ENCODE measurements at regions not wholly inside any gene's neighbourhood (a gene's known extent, or its start where the extent isn't known, plus 50 kb on each side); places are given as distances from the start of the nearest gene placed in this dataset.

GRCh38 chr21:27372381-27372780 is 405.5 kb upstream of the ADAMTS5 start:
- ChIA-PET POLR2A (no interaction called here), CTCF (no interaction called here)
- no TSS peak for BruUV-seq (replicated peaks)

GRCh38 chr21:27371975-27372331 is 405.1 kb upstream of the ADAMTS5 start:
- H3K36me3 Mint-ChIP-seq (ENCODE audit: insufficient read depth, unreplicated experiment) = no peaks in the 10 kb centered on the region
- H3K27ac Mint-ChIP-seq (ENCODE audit: low read depth, unreplicated experiment) = no peak overlapping the region
- no peak for TF ChIP-seq CTCF (IDR thresholded peaks at IDR 0.05; ENCODE audit: unreplicated experiment)
- no peaks in the 10 kb centered on the region for H3K4me1 Mint-ChIP-seq (ENCODE audit: insufficient read depth, unreplicated experiment)
- ChIA-PET POLR2A (no interaction called here), CTCF (interaction anchor here (0.6 to 0.7 kb wide), 2 partner anchors 10 to 154 kb away, joined by 3 to 4 read pairs; no protein-coding TSS in a partner anchor)
- no peaks in the 10 kb centered on the region for H3K27me3 Mint-ChIP-seq (ENCODE audit: insufficient read depth, unreplicated experiment)
- no peak for DNase-seq (ENCODE audit: unreplicated experiment)
- intact Hi-C loops (cut with micrococcal nuclease) = no loop called here
- no peak overlapping the region for H3K4me3 Mint-ChIP-seq (ENCODE audit: unreplicated experiment)
- BruUV-seq (replicated peaks) = no TSS peak
- H3K9me3 Mint-ChIP-seq (ENCODE audit: unreplicated experiment) = no peaks in the 10 kb centered on the region

More at GRCh38 chr21:27372381-27372780, 405.5 kb upstream of the ADAMTS5 start:
- H3K27ac Mint-ChIP-seq (ENCODE audit: low read depth, unreplicated experiment) = no peak overlapping the region
- intact Hi-C loops (cut with micrococcal nuclease) = no loop called here
- no peaks in the 10 kb centered on the region for H3K27me3 Mint-ChIP-seq (ENCODE audit: insufficient read depth, unreplicated experiment)
- no peaks in the 10 kb centered on the region for H3K36me3 Mint-ChIP-seq (ENCODE audit: insufficient read depth, unreplicated experiment)
- H3K4me3 Mint-ChIP-seq (ENCODE audit: unreplicated experiment) = no peak overlapping the region
- H3K4me1 Mint-ChIP-seq (ENCODE audit: insufficient read depth, unreplicated experiment) = no peaks in the 10 kb centered on the region
- no peaks in the 10 kb centered on the region for H3K9me3 Mint-ChIP-seq (ENCODE audit: unreplicated experiment)
- DNase-seq (ENCODE audit: unreplicated experiment) = no peak
- no peak for TF ChIP-seq CTCF (IDR thresholded peaks at IDR 0.05; ENCODE audit: unreplicated experiment)

- ChIA-PET CTCF (interaction anchor here (0.6 to 0.7 kb wide), 2 partner anchors 10 to 153 kb away, joined by 3 to 4 read pairs; no protein-coding TSS in a partner anchor), POLR2A (no interaction called here)
- no peak for TF ChIP-seq CTCF (IDR thresholded peaks at IDR 0.05; ENCODE audit: unreplicated experiment)
- no peaks in the 10 kb centered on the region for H3K9me3 Mint-ChIP-seq (ENCODE audit: unreplicated experiment)
- no peak overlapping the region for H3K27ac Mint-ChIP-seq (ENCODE audit: low read depth, unreplicated experiment)
- no peaks in the 10 kb centered on the region for H3K36me3 Mint-ChIP-seq (ENCODE audit: insufficient read depth, unreplicated experiment)
- no peak overlapping the region for H3K4me3 Mint-ChIP-seq (ENCODE audit: unreplicated experiment)
- intact Hi-C loops (cut with micrococcal nuclease) = no loop called here
- H3K4me1 Mint-ChIP-seq (ENCODE audit: insufficient read depth, unreplicated experiment) = no peaks in the 10 kb centered on the region
- H3K27me3 Mint-ChIP-seq (ENCODE audit: insufficient read depth, unreplicated experiment) = no peaks in the 10 kb centered on the region
- no peak for DNase-seq (ENCODE audit: unreplicated experiment)
- no TSS peak for BruUV-seq (replicated peaks)
These were observed 404.5 kb upstream of the ADAMTS5 start for GRCh38 chr21:27371115-27371974.

GRCh38 chr21:27369978-27370571 is 403.2 kb upstream of the ADAMTS5 start:
- TF ChIP-seq CTCF (IDR thresholded peaks at IDR 0.05; ENCODE audit: unreplicated experiment) = no peak
- POLR2A ChIA-PET = no interaction called here
- intact Hi-C loops (cut with micrococcal nuclease) = loop anchor here (10.0 kb wide), 1 partner anchor 335 kb away; no protein-coding TSS in a partner anchor
- BruUV-seq (replicated peaks) = no TSS peak
- DNase-seq (ENCODE audit: unreplicated experiment) = no peak
- Mint-ChIP-seq H3K36me3 (ENCODE audit: insufficient read depth, unreplicated experiment) (no peaks in the 10 kb centered on the region), H3K4me3 (ENCODE audit: unreplicated experiment) (no peak overlapping the region), H3K27me3 (ENCODE audit: insufficient read depth, unreplicated experiment) (no peaks in the 10 kb centered on the region), H3K27ac (ENCODE audit: low read depth, unreplicated experiment) (no peak overlapping the region), H3K9me3 (ENCODE audit: unreplicated experiment) (no peaks in the 10 kb centered on the region), H3K4me1 (ENCODE audit: insufficient read depth, unreplicated experiment) (no peaks in the 10 kb centered on the region)
- CTCF ChIA-PET = interaction anchor here (0.6 to 0.8 kb wide), 3 partner anchors 23 to 1672 kb away, joined by 3 to 4 read pairs (median 3); no protein-coding TSS in a partner anchor

Measured in MCF 10A (cell line).